ENCODE measurements at regions not wholly inside any gene's neighbourhood (a gene's known extent, or its start where the extent isn't known, plus 50 kb on each side); places are given as distances from the start of the nearest gene placed in this dataset.
A peak's percentile ranks its signal among the peaks of the same experiment; 100 is the strongest.
"Not testable (repeated sequence)": the region's sequence is repeated elsewhere in the genome, so short reads cannot be mapped to it uniquely, and the experiment has no call there.

GRCh38 chr11:93921695-93922468 is 71.5 kb upstream of the VSTM5 start:
- Histone ChIP-seq H4K20me1 (ENCODE audit: insufficient read depth, low read length) (no peaks in the 10 kb centered on the region), H3K27me3 (ENCODE audit: insufficient read depth, low read length) (peaks cover 29% of the 10 kb centered on the region), H3K36me3 (ENCODE audit: insufficient read depth, low read length) (no peaks in the 10 kb centered on the region), H3K79me2 (ENCODE audit: insufficient read depth, low read length) (no peaks in the 10 kb centered on the region), H3K9me3 (ENCODE audit: low read depth, low read length) (no peaks in the 10 kb centered on the region), H3K4me2 (ENCODE audit: insufficient read depth, low read length) (no peak overlapping the region), H3K27ac (ENCODE audit: low read depth, low read length) (no peak overlapping the region), H2AFZ (ENCODE audit: low read length) (no peak overlapping the region), H3K4me3 (ENCODE audit: insufficient read depth, low read length) (no peak overlapping the region), H3K4me1 (ENCODE audit: insufficient read depth, low read length) (no peaks in the 10 kb centered on the region)
- DNase-seq (ENCODE audit: insufficient read length, low spot score, missing footprints): peak; percentile 68
- TF ChIP-seq CTCF (IDR thresholded peaks at IDR 0.05; ENCODE audit: extremely low read depth, low read depth, low read length): peak; percentile 83

GRCh38 chr11:93922830-93923229 is 72.4 kb upstream of the VSTM5 start:
- Histone ChIP-seq H4K20me1 (ENCODE audit: insufficient read depth, low read length) (no peaks in the 10 kb centered on the region), H3K27ac (ENCODE audit: low read depth, low read length) (no peak overlapping the region), H3K27me3 (ENCODE audit: insufficient read depth, low read length) (peaks cover 21% of the 10 kb centered on the region), H3K4me1 (ENCODE audit: insufficient read depth, low read length) (no peaks in the 10 kb centered on the region), H3K9me3 (ENCODE audit: low read depth, low read length) (no peaks in the 10 kb centered on the region), H3K36me3 (ENCODE audit: insufficient read depth, low read length) (no peaks in the 10 kb centered on the region), H3K79me2 (ENCODE audit: insufficient read depth, low read length) (no peaks in the 10 kb centered on the region), H2AFZ (ENCODE audit: low read length) (no peak overlapping the region), H3K4me2 (ENCODE audit: insufficient read depth, low read length) (no peak overlapping the region), H3K4me3 (ENCODE audit: insufficient read depth, low read length) (no peak overlapping the region)
- DNase-seq (ENCODE audit: insufficient read length, low spot score, missing footprints): no peak
- TF ChIP-seq CTCF (IDR thresholded peaks at IDR 0.05; ENCODE audit: extremely low read depth, low read depth, low read length): no peak

- H2AFZ ChIP-seq (ENCODE audit: low read length); H3K4me2 ChIP-seq (ENCODE audit: insufficient read depth, low read length): not testable (repeated sequence)
- H3K27me3 ChIP-seq (ENCODE audit: insufficient read depth, low read length): peaks cover 11% of the 10 kb centered on the region
These were observed 75.7 kb upstream of the VSTM5 start for GRCh38 chr11:93926099-93926498.

GRCh38 chr11:93929407-93929806 is 79.0 kb upstream of the VSTM5 start:
- Histone ChIP-seq H3K79me2 (ENCODE audit: insufficient read depth, low read length) (no peaks in the 10 kb centered on the region), H3K36me3 (ENCODE audit: insufficient read depth, low read length) (no peaks in the 10 kb centered on the region), H3K4me2 (ENCODE audit: insufficient read depth, low read length) (no peak overlapping the region), H3K27me3 (ENCODE audit: insufficient read depth, low read length) (peaks cover 15% of the 10 kb centered on the region), H3K9me3 (ENCODE audit: low read depth, low read length) (no peaks in the 10 kb centered on the region), H3K4me1 (ENCODE audit: insufficient read depth, low read length) (no peaks in the 10 kb centered on the region), H4K20me1 (ENCODE audit: insufficient read depth, low read length) (no peaks in the 10 kb centered on the region), H2AFZ (ENCODE audit: low read length) (no peak overlapping the region), H3K27ac (ENCODE audit: low read depth, low read length) (no peak overlapping the region), H3K4me3 (ENCODE audit: insufficient read depth, low read length) (no peak overlapping the region)
- DNase-seq (ENCODE audit: insufficient read length, low spot score, missing footprints): no peak
- TF ChIP-seq CTCF (IDR thresholded peaks at IDR 0.05; ENCODE audit: extremely low read depth, low read depth, low read length): no peak

More at GRCh38 chr11:93926099-93926498, 75.7 kb upstream of the VSTM5 start:
- H3K79me2 ChIP-seq (ENCODE audit: insufficient read depth, low read length); H3K27ac ChIP-seq (ENCODE audit: low read depth, low read length); H3K36me3 ChIP-seq (ENCODE audit: insufficient read depth, low read length); H3K4me3 ChIP-seq (ENCODE audit: insufficient read depth, low read length); H4K20me1 ChIP-seq (ENCODE audit: insufficient read depth, low read length); H3K9me3 ChIP-seq (ENCODE audit: low read depth, low read length); DNase-seq (ENCODE audit: insufficient read length, low spot score, missing footprints); H3K4me1 ChIP-seq (ENCODE audit: insufficient read depth, low read length): not testable (repeated sequence)

Data from osteoblast (primary cell).